ENCODE measurements at regions not wholly inside any gene's neighbourhood (a gene's known extent, or its start where the extent isn't known, plus 50 kb on each side); places are given as distances from the start of the nearest gene placed in this dataset.

DNA sequence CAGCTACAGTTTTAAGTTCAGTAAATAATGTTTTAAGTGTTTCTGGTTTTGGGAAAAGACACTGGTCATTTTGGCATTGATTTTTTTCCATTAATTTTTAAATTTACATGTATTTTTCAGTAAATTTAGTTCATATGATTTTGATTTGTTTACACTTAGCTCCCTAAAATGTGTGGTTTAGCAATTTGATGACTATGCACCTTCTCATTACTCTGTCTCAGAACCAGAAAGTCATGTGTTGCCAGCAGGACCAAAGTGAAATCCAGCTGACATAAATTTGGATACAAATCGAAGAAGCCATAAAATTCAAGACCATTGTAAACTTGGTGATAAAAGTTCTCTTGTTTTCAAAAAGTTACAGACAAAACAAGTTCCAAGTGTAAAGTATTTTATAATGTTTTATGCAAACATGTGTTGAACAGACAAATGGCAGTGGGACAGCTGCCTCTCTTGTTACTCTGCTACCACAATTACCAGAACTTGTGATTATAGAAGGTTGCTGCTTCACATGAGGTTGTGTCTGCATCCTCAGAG, 354.8 kb downstream of the NR2F1-AS1 start:
- TF ChIP-seq, protein P1, sequence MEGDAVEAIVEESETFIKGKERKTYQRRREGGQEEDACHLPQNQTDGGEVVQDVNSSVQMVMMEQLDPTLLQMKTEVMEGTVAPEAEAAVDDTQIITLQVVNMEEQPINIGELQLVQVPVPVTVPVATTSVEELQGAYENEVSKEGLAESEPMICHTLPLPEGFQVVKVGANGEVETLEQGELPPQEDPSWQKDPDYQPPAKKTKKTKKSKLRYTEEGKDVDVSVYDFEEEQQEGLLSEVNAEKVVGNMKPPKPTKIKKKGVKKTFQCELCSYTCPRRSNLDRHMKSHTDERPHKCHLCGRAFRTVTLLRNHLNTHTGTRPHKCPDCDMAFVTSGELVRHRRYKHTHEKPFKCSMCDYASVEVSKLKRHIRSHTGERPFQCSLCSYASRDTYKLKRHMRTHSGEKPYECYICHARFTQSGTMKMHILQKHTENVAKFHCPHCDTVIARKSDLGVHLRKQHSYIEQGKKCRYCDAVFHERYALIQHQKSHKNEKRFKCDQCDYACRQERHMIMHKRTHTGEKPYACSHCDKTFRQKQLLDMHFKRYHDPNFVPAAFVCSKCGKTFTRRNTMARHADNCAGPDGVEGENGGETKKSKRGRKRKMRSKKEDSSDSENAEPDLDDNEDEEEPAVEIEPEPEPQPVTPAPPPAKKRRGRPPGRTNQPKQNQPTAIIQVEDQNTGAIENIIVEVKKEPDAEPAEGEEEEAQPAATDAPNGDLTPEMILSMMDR (IDR thresholded peaks at IDR 0.05): no peak
- no peak for TF ChIP-seq POLR2A (IDR thresholded peaks at IDR 0.05)
